Mononuclear cell (primary cell): ENCODE measurements at regions not wholly inside any gene's neighbourhood (a gene's known extent, or its start where the extent isn't known, plus 50 kb on each side); places are given as distances from the start of the nearest gene placed in this dataset.
"Not testable (repeated sequence)": the region's sequence is repeated elsewhere in the genome, so short reads cannot be mapped to it uniquely, and the experiment has no call there.

ENCODE experiments used
- H3K27me3 ChIP-seq: 2 replicates; pipeline ENCODE4 v1.6.0; 2011; ENCODE audit warnings: low read length, control low read depth; ENCODE audit not compliant: insufficient read depth
- H3K4me1 ChIP-seq: 2 replicates; pipeline ENCODE4 v1.5.1; 2011; ENCODE audit warnings: mild to moderate bottlenecking, low read length, control low read depth; ENCODE audit not compliant: insufficient read depth
- H3K4me3 ChIP-seq: 2 replicates; pipeline ENCODE4 v1.5.1; 2011; ENCODE audit warnings: mild to moderate bottlenecking, low read length, moderate library complexity
- H3K9me3 ChIP-seq: 2 replicates; pipeline ENCODE4 v1.5.1; 2011; ENCODE audit warnings: low read depth, mild to moderate bottlenecking, control low read depth, low read length

GRCh38 chr11:80317612-80318011, 876.8 kb upstream of the TENM4 start:
- no peaks in the 10 kb centered on the region for H3K27me3 ChIP-seq
- no peaks in the 10 kb centered on the region for H3K4me1 ChIP-seq
- no peaks in the 10 kb centered on the region for H3K9me3 ChIP-seq
- H3K4me3 ChIP-seq: no peak overlapping the region

- H3K27me3 ChIP-seq: no peaks in the 10 kb centered on the region
- H3K4me3 ChIP-seq: no peak overlapping the region
- H3K9me3 ChIP-seq: no peaks in the 10 kb centered on the region
- no peaks in the 10 kb centered on the region for H3K4me1 ChIP-seq
These were observed 874.4 kb upstream of the TENM4 start for GRCh38 chr11:80315200-80315599.

GRCh38 chr11:80309301-80309700, 868.5 kb upstream of the TENM4 start:
- H3K4me3 ChIP-seq: no peak overlapping the region
- H3K9me3 ChIP-seq: no peaks in the 10 kb centered on the region
- H3K27me3 ChIP-seq: no peaks in the 10 kb centered on the region
- H3K4me1 ChIP-seq: no peaks in the 10 kb centered on the region

GRCh38 chr11:80307676-80308075, 866.8 kb upstream of the TENM4 start:
- Histone ChIP-seq H3K4me1 (no peaks in the 10 kb centered on the region), H3K4me3 (no peak overlapping the region), H3K27me3 (no peaks in the 10 kb centered on the region), H3K9me3 (no peaks in the 10 kb centered on the region)

GRCh38 chr11:80297858-80298632, 857.2 kb upstream of the TENM4 start:
- no peaks in the 10 kb centered on the region for H3K4me1 ChIP-seq
- H3K27me3 ChIP-seq: no peaks in the 10 kb centered on the region
- H3K4me3 ChIP-seq: no peak overlapping the region
- H3K9me3 ChIP-seq: no peaks in the 10 kb centered on the region

GRCh38 chr11:80293293-80293692, 852.5 kb upstream of the TENM4 start:
- Histone ChIP-seq H3K4me1 (no peaks in the 10 kb centered on the region), H3K9me3 (no peaks in the 10 kb centered on the region), H3K4me3 (no peak overlapping the region), H3K27me3 (no peaks in the 10 kb centered on the region)

- Histone ChIP-seq H3K4me3 (no peak overlapping the region), H3K4me1 (no peaks in the 10 kb centered on the region), H3K27me3 (no peaks in the 10 kb centered on the region), H3K9me3 (no peaks in the 10 kb centered on the region)
These were observed 844.3 kb upstream of the TENM4 start for GRCh38 chr11:80284946-80285785.

GRCh38 chr11:80282643-80283042, 841.8 kb upstream of the TENM4 start:
- no peaks in the 10 kb centered on the region for H3K4me1 ChIP-seq
- H3K27me3 ChIP-seq: no peaks in the 10 kb centered on the region
- H3K4me3 ChIP-seq: no peak overlapping the region
- H3K9me3 ChIP-seq: no peaks in the 10 kb centered on the region

GRCh38 chr11:80281194-80281593, 840.4 kb upstream of the TENM4 start:
- H3K27me3 ChIP-seq: no peaks in the 10 kb centered on the region
- H3K4me3 ChIP-seq: no peak overlapping the region
- H3K9me3 ChIP-seq: no peaks in the 10 kb centered on the region
- H3K4me1 ChIP-seq: no peaks in the 10 kb centered on the region

- Histone ChIP-seq H3K4me3 (no peak overlapping the region), H3K9me3 (no peaks in the 10 kb centered on the region), H3K27me3 (no peaks in the 10 kb centered on the region), H3K4me1 (no peaks in the 10 kb centered on the region)
These were observed 839.9 kb upstream of the TENM4 start for GRCh38 chr11:80280737-80281136.

- Histone ChIP-seq H3K9me3 (no peaks in the 10 kb centered on the region), H3K4me1 (no peaks in the 10 kb centered on the region), H3K4me3 (no peak overlapping the region), H3K27me3 (no peaks in the 10 kb centered on the region)
These were observed 820.9 kb upstream of the TENM4 start for GRCh38 chr11:80261776-80262175.

GRCh38 chr11:80257319-80258015, 816.6 kb upstream of the TENM4 start:
- not testable (repeated sequence) for H3K27me3 ChIP-seq, H3K9me3 ChIP-seq, H3K4me3 ChIP-seq, H3K4me1 ChIP-seq

GRCh38 chr11:80255021-80255420, 814.2 kb upstream of the TENM4 start:
- H3K27me3 ChIP-seq: no peaks in the 10 kb centered on the region
- no peak overlapping the region for H3K4me3 ChIP-seq
- H3K9me3 ChIP-seq: no peaks in the 10 kb centered on the region
- H3K4me1 ChIP-seq: no peaks in the 10 kb centered on the region

GRCh38 chr11:80241766-80242165, 800.9 kb upstream of the TENM4 start:
- Histone ChIP-seq H3K4me1 (no peaks in the 10 kb centered on the region), H3K9me3 (no peaks in the 10 kb centered on the region), H3K4me3 (no peak overlapping the region), H3K27me3 (no peaks in the 10 kb centered on the region)

- H3K9me3 ChIP-seq: no peaks in the 10 kb centered on the region
- H3K4me1 ChIP-seq: no peaks in the 10 kb centered on the region
- H3K4me3 ChIP-seq: no peak overlapping the region
- no peaks in the 10 kb centered on the region for H3K27me3 ChIP-seq
These were observed 799.4 kb upstream of the TENM4 start for GRCh38 chr11:80240245-80240644.
